ENCODE measurements at regions not wholly inside any gene's neighbourhood (a gene's known extent, or its start where the extent isn't known, plus 50 kb on each side); places are given as distances from the start of the nearest gene placed in this dataset.

GRCh38 chr2:43050866-43051265 is 175.5 kb downstream of the ZFP36L2 start:
- no peak for DNase-seq (ENCODE audit: low read depth in 4 of 6, low spot score in 6 of 6)
- WGBS (ENCODE audit: insufficient coverage) = 63% methylated on average over 5 of the region's 5 CpGs
- Histone ChIP-seq H3K27ac (ENCODE audit: low read depth, low read length) (peak overlapping the region; percentile 4), H3K27me3 (ENCODE audit: control insufficient read depth, insufficient read depth, low read length) (no peaks in the 10 kb centered on the region), H3K4me3 (ENCODE audit: low read depth, low read length) (no peak overlapping the region), H3K4me1 (ENCODE audit: control insufficient read depth, insufficient read depth, low read length) (peaks cover 57% of the 10 kb centered on the region), H3K36me3 (ENCODE audit: control insufficient read depth, insufficient read depth, low read length) (no peaks in the 10 kb centered on the region), H3K9me3 (ENCODE audit: control insufficient read depth, insufficient read depth, low read length) (no peaks in the 10 kb centered on the region)

GRCh38 chr2:43049836-43050801 is 176.3 kb downstream of the ZFP36L2 start:
- H3K4me3 ChIP-seq (ENCODE audit: low read depth, low read length) = no peak overlapping the region
- peak overlapping the region; percentile 4 for H3K27ac ChIP-seq (ENCODE audit: low read depth, low read length)
- H3K36me3 ChIP-seq (ENCODE audit: control insufficient read depth, insufficient read depth, low read length) = no peaks in the 10 kb centered on the region
- WGBS (ENCODE audit: insufficient coverage) = 79% methylated on average over 8 of the region's 18 CpGs
- H3K4me1 ChIP-seq (ENCODE audit: control insufficient read depth, insufficient read depth, low read length) = peaks cover 50% of the 10 kb centered on the region
- no peak for DNase-seq (ENCODE audit: low read depth in 4 of 6, low spot score in 6 of 6)
- no peaks in the 10 kb centered on the region for H3K9me3 ChIP-seq (ENCODE audit: control insufficient read depth, insufficient read depth, low read length)
- no peaks in the 10 kb centered on the region for H3K27me3 ChIP-seq (ENCODE audit: control insufficient read depth, insufficient read depth, low read length)

- no peaks in the 10 kb centered on the region for H3K27me3 ChIP-seq (ENCODE audit: control insufficient read depth, insufficient read depth, low read length)
- DNase-seq (ENCODE audit: low read depth in 4 of 6, low spot score in 6 of 6) = no peak
- peaks cover 58% of the 10 kb centered on the region for H3K4me1 ChIP-seq (ENCODE audit: control insufficient read depth, insufficient read depth, low read length)
- H3K36me3 ChIP-seq (ENCODE audit: control insufficient read depth, insufficient read depth, low read length) = no peaks in the 10 kb centered on the region
- H3K9me3 ChIP-seq (ENCODE audit: control insufficient read depth, insufficient read depth, low read length) = no peaks in the 10 kb centered on the region
- H3K4me3 ChIP-seq (ENCODE audit: low read depth, low read length) = no peak overlapping the region
- H3K27ac ChIP-seq (ENCODE audit: low read depth, low read length) = peak overlapping the region; percentile 79
- 79% methylated on average over 16 of the region's 17 CpGs for WGBS (ENCODE audit: insufficient coverage)
These were observed 179.1 kb downstream of the ZFP36L2 start for GRCh38 chr2:43047187-43047780.

- WGBS (ENCODE audit: insufficient coverage) = 100% methylated on average over 2 of the region's 3 CpGs
- peak overlapping the region; percentile 79 for H3K27ac ChIP-seq (ENCODE audit: low read depth, low read length)
- no peak for DNase-seq (ENCODE audit: low read depth in 4 of 6, low spot score in 6 of 6)
These were observed 180.5 kb downstream of the ZFP36L2 start for GRCh38 chr2:43045866-43046265.

GRCh38 chr2:43044093-43044681 is 182.2 kb downstream of the ZFP36L2 start:
- WGBS (ENCODE audit: insufficient coverage) = 70% methylated on average over 10 of the region's 13 CpGs
- Histone ChIP-seq H3K36me3 (ENCODE audit: control insufficient read depth, insufficient read depth, low read length) (no peaks in the 10 kb centered on the region), H3K9me3 (ENCODE audit: control insufficient read depth, insufficient read depth, low read length) (no peaks in the 10 kb centered on the region), H3K4me3 (ENCODE audit: low read depth, low read length) (no peak overlapping the region), H3K27me3 (ENCODE audit: control insufficient read depth, insufficient read depth, low read length) (no peaks in the 10 kb centered on the region), H3K4me1 (ENCODE audit: control insufficient read depth, insufficient read depth, low read length) (peaks cover 67% of the 10 kb centered on the region), H3K27ac (ENCODE audit: low read depth, low read length) (peak overlapping the region; percentile 61)
- no peak for DNase-seq (ENCODE audit: low read depth in 4 of 6, low spot score in 6 of 6)

More at GRCh38 chr2:43045866-43046265, 180.5 kb downstream of the ZFP36L2 start:
- Histone ChIP-seq H3K36me3 (ENCODE audit: control insufficient read depth, insufficient read depth, low read length) (no peaks in the 10 kb centered on the region), H3K4me1 (ENCODE audit: control insufficient read depth, insufficient read depth, low read length) (peaks cover 67% of the 10 kb centered on the region), H3K27me3 (ENCODE audit: control insufficient read depth, insufficient read depth, low read length) (no peaks in the 10 kb centered on the region), H3K4me3 (ENCODE audit: low read depth, low read length) (no peak overlapping the region), H3K9me3 (ENCODE audit: control insufficient read depth, insufficient read depth, low read length) (no peaks in the 10 kb centered on the region)

GRCh38 chr2:43043553-43043870 is 182.9 kb downstream of the ZFP36L2 start:
- DNase-seq (ENCODE audit: low read depth in 4 of 6, low spot score in 6 of 6) = no peak
- no peaks in the 10 kb centered on the region for H3K36me3 ChIP-seq (ENCODE audit: control insufficient read depth, insufficient read depth, low read length)
- no peak overlapping the region for H3K4me3 ChIP-seq (ENCODE audit: low read depth, low read length)
- H3K4me1 ChIP-seq (ENCODE audit: control insufficient read depth, insufficient read depth, low read length) = peaks cover 73% of the 10 kb centered on the region
- peak overlapping the region; percentile 58 for H3K27ac ChIP-seq (ENCODE audit: low read depth, low read length)
- WGBS (ENCODE audit: insufficient coverage) = 78% methylated on average over 8 of the region's 8 CpGs
- no peaks in the 10 kb centered on the region for H3K27me3 ChIP-seq (ENCODE audit: control insufficient read depth, insufficient read depth, low read length)
- H3K9me3 ChIP-seq (ENCODE audit: control insufficient read depth, insufficient read depth, low read length) = no peaks in the 10 kb centered on the region

GRCh38 chr2:43041661-43042360 is 184.6 kb downstream of the ZFP36L2 start:
- WGBS (ENCODE audit: insufficient coverage) = 15% methylated on average over 6 of the region's 8 CpGs

GRCh38 chr2:43041173-43041591 is 185.2 kb downstream of the ZFP36L2 start:
- no peaks in the 10 kb centered on the region for H3K27me3 ChIP-seq (ENCODE audit: control insufficient read depth, insufficient read depth, low read length)
- H3K36me3 ChIP-seq (ENCODE audit: control insufficient read depth, insufficient read depth, low read length) = no peaks in the 10 kb centered on the region
- WGBS (ENCODE audit: insufficient coverage) = 76% methylated on average over 4 of the region's 4 CpGs
- no peak for DNase-seq (ENCODE audit: low read depth in 4 of 6, low spot score in 6 of 6)
- peaks cover 73% of the 10 kb centered on the region for H3K4me1 ChIP-seq (ENCODE audit: control insufficient read depth, insufficient read depth, low read length)
- peak overlapping the region; percentile 82 for H3K27ac ChIP-seq (ENCODE audit: low read depth, low read length)
- H3K4me3 ChIP-seq (ENCODE audit: low read depth, low read length) = no peak overlapping the region
- H3K9me3 ChIP-seq (ENCODE audit: control insufficient read depth, insufficient read depth, low read length) = no peaks in the 10 kb centered on the region

More at GRCh38 chr2:43041661-43042360, 184.6 kb downstream of the ZFP36L2 start:
- H3K9me3 ChIP-seq (ENCODE audit: control insufficient read depth, insufficient read depth, low read length) = no peaks in the 10 kb centered on the region
- peaks cover 79% of the 10 kb centered on the region for H3K4me1 ChIP-seq (ENCODE audit: control insufficient read depth, insufficient read depth, low read length)
- DNase-seq (ENCODE audit: low read depth in 4 of 6, low spot score in 6 of 6) = peak in 4 of 6 donors; percentile 53 to 89 (median 72)
- H3K4me3 ChIP-seq (ENCODE audit: low read depth, low read length) = no peak overlapping the region
- H3K27me3 ChIP-seq (ENCODE audit: control insufficient read depth, insufficient read depth, low read length) = no peaks in the 10 kb centered on the region
- H3K27ac ChIP-seq (ENCODE audit: low read depth, low read length) = peak overlapping the region; percentile 82
- no peaks in the 10 kb centered on the region for H3K36me3 ChIP-seq (ENCODE audit: control insufficient read depth, insufficient read depth, low read length)

GRCh38 chr2:43040084-43040854 is 186.1 kb downstream of the ZFP36L2 start:
- no peaks in the 10 kb centered on the region for H3K36me3 ChIP-seq (ENCODE audit: control insufficient read depth, insufficient read depth, low read length)
- no peak for DNase-seq (ENCODE audit: low read depth in 4 of 6, low spot score in 6 of 6)
- no peak overlapping the region for H3K4me3 ChIP-seq (ENCODE audit: low read depth, low read length)
- H3K27me3 ChIP-seq (ENCODE audit: control insufficient read depth, insufficient read depth, low read length) = no peaks in the 10 kb centered on the region
- 87% methylated on average over 4 of the region's 10 CpGs for WGBS (ENCODE audit: insufficient coverage)
- peaks cover 70% of the 10 kb centered on the region for H3K4me1 ChIP-seq (ENCODE audit: control insufficient read depth, insufficient read depth, low read length)
- H3K9me3 ChIP-seq (ENCODE audit: control insufficient read depth, insufficient read depth, low read length) = no peaks in the 10 kb centered on the region
- H3K27ac ChIP-seq (ENCODE audit: low read depth, low read length) = no peak overlapping the region

Measured in spinal cord (tissue), 9 donors.